ENCODE measurements at regions not wholly inside any gene's neighbourhood (a gene's known extent, or its start where the extent isn't known, plus 50 kb on each side); places are given as distances from the start of the nearest gene placed in this dataset.
A peak's percentile ranks its signal among the peaks of the same experiment; 100 is the strongest.

GRCh38 chr20:61161726-61162390 is 90.2 kb upstream of the CDH4 start:
- TF ChIP-seq, protein P1, sequence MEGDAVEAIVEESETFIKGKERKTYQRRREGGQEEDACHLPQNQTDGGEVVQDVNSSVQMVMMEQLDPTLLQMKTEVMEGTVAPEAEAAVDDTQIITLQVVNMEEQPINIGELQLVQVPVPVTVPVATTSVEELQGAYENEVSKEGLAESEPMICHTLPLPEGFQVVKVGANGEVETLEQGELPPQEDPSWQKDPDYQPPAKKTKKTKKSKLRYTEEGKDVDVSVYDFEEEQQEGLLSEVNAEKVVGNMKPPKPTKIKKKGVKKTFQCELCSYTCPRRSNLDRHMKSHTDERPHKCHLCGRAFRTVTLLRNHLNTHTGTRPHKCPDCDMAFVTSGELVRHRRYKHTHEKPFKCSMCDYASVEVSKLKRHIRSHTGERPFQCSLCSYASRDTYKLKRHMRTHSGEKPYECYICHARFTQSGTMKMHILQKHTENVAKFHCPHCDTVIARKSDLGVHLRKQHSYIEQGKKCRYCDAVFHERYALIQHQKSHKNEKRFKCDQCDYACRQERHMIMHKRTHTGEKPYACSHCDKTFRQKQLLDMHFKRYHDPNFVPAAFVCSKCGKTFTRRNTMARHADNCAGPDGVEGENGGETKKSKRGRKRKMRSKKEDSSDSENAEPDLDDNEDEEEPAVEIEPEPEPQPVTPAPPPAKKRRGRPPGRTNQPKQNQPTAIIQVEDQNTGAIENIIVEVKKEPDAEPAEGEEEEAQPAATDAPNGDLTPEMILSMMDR (IDR thresholded peaks at IDR 0.05; ENCODE audit: insufficient read depth, missing control alignments) = peak; percentile 39
- DNase-seq (ENCODE audit: insufficient read length, low spot score) (no peak), FAIRE-seq (no peak)

GRCh38 chr20:61162451-61162850 is 89.6 kb upstream of the CDH4 start:
- no peak for FAIRE-seq
- peak; percentile 41 for DNase-seq (ENCODE audit: insufficient read length, low spot score)
- TF ChIP-seq, protein P1 (IDR thresholded peaks at IDR 0.05; ENCODE audit: insufficient read depth, missing control alignments) = no peak

GRCh38 chr20:61163031-61163430 is 89.0 kb upstream of the CDH4 start:
- TF ChIP-seq, protein P1 (IDR thresholded peaks at IDR 0.05; ENCODE audit: insufficient read depth, missing control alignments) = no peak
- DNase-seq (ENCODE audit: insufficient read length, low spot score) = no peak
- no peak for FAIRE-seq

GRCh38 chr20:61166324-61166723 is 85.7 kb upstream of the CDH4 start:
- no peak for DNase-seq (ENCODE audit: insufficient read length, low spot score)
- TF ChIP-seq, protein P1 (IDR thresholded peaks at IDR 0.05; ENCODE audit: insufficient read depth, missing control alignments) = no peak
- FAIRE-seq = no peak

DNA sequence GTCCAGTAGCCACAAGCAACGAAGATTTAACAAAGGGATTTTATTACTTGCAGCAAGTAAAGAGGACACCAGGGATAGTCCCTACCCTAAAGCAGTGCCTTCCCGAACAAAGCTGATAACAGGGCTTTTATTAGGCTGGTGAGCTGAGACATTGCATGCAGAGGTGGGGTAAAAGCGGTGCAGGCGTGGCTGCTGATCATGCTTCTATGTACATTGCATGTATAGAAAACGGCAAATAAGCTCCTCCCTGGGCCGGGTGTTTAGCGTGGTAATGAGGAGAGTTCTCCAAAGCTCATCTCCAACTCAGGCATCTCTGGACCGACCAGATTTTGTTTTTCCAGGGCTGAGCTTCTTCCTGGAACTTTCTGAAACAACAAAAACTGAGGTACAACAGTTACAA is 83.5 kb upstream of the CDH4 start:
- FAIRE-seq (no peak), DNase-seq (ENCODE audit: insufficient read length, low spot score) (no peak)
- TF ChIP-seq, protein P1 (IDR thresholded peaks at IDR 0.05; ENCODE audit: insufficient read depth, missing control alignments) = no peak

GRCh38 chr20:61169874-61170273 is 82.2 kb upstream of the CDH4 start:
- no peak for DNase-seq (ENCODE audit: insufficient read length, low spot score)
- FAIRE-seq = no peak
- TF ChIP-seq, protein P1 (IDR thresholded peaks at IDR 0.05; ENCODE audit: insufficient read depth, missing control alignments) = no peak

GRCh38 chr20:61170496-61171320 is 81.4 kb upstream of the CDH4 start:
- DNase-seq (ENCODE audit: insufficient read length, low spot score) (no peak), FAIRE-seq (no peak)
- TF ChIP-seq, protein P1 (IDR thresholded peaks at IDR 0.05; ENCODE audit: insufficient read depth, missing control alignments) = no peak

Data from D721Med (cell line).